ENCODE measurements at regions not wholly inside any gene's neighbourhood (a gene's known extent, or its start where the extent isn't known, plus 50 kb on each side); places are given as distances from the start of the nearest gene placed in this dataset.

- TF ChIP-seq CTCF (IDR thresholded peaks at IDR 0.05; ENCODE audit: poor library complexity, severe bottlenecking) (no peak), POLR2AphosphoS5 (IDR thresholded peaks at IDR 0.05) (no peak), EZH2 (IDR thresholded peaks at IDR 0.05; ENCODE audit: borderline replicate concordance, insufficient read depth, low read length, poor library complexity, severe bottlenecking) (no peak), REST (IDR thresholded peaks at IDR 0.05; ENCODE audit: borderline replicate concordance) (no peak), EP300 (conservative IDR thresholded peaks at IDR 0.05; ENCODE audit: poor library complexity, severe bottlenecking) (no peak)
Observed at GRCh38 chr11:105469931-105470330, 139.9 kb upstream of the GRIA4 start.
